ENCODE measurements at regions not wholly inside any gene's neighbourhood (a gene's known extent, or its start where the extent isn't known, plus 50 kb on each side); places are given as distances from the start of the nearest gene placed in this dataset.
A peak's percentile ranks its signal among the peaks of the same experiment; 100 is the strongest.
"Not testable (repeated sequence)": the region's sequence is repeated elsewhere in the genome, so short reads cannot be mapped to it uniquely, and the experiment has no call there.

DNA sequence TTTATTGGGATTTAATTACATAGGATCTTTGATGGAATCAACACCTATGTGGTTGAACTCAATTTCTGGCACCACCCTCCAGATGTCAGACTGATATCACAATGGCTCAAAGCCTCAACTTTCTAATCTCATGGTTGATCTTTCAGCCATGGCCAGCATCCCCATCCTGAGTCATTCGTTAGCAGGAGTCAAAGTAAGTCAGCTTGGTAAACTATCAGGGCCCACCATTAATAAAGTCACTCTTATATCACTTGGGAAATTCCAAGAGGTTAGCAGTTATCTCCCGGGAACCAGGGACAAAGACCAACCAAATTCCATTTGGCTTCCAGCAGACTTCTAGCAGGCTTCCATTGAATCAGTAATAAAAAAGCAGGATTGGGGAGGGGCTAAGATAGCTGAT is 50.7 kb upstream of the TNFSF4 start:
- H3K27me3 ChIP-seq (ENCODE audit: control insufficient read depth in 3 of 3, insufficient read depth in 3 of 3, low read depth in 1 of 3, low read length in 3 of 3), result no peaks in the 10 kb centered on the region
- H2BK120ac ChIP-seq (ENCODE audit: low read depth, low read length), result no peak overlapping the region
- no peak overlapping the region for H3K14ac ChIP-seq (ENCODE audit: low read length)
- H3K4me2 ChIP-seq (ENCODE audit: insufficient read depth, low read length, poor library complexity, severe bottlenecking), result no peak overlapping the region
- peak overlapping the region; percentile 8 for H3K27ac ChIP-seq (replicated peaks; ENCODE audit: low read length)
- no peak overlapping the region for H2BK12ac ChIP-seq (ENCODE audit: low read length)
- DNase-seq (ENCODE audit: low spot score), result no peak
- no peaks in the 10 kb centered on the region for H3K4me1 ChIP-seq (ENCODE audit: control insufficient read depth in 2 of 2, insufficient read depth in 1 of 2, low read depth in 1 of 2, low read length in 2 of 2)
- H3K9ac ChIP-seq (ENCODE audit: low read depth, low read length, poor library complexity), result no peak overlapping the region
- no peaks in the 10 kb centered on the region for H3K9me3 ChIP-seq (replicated peaks in 1 of 2; ENCODE audit: control insufficient read depth in 2 of 2, insufficient read depth in 1 of 2, low read depth in 1 of 2, low read length in 2 of 2)
- no peak overlapping the region for H3K23ac ChIP-seq (ENCODE audit: low read depth, low read length, poor library complexity)
- no peak overlapping the region for H3K4me3 ChIP-seq (ENCODE audit: low read length in 2 of 2)
- no peak overlapping the region for H2AFZ ChIP-seq (ENCODE audit: low read length)
- no peak overlapping the region for H4K91ac ChIP-seq (ENCODE audit: low read depth, low read length, poor library complexity)
- no peak overlapping the region for H2BK5ac ChIP-seq (ENCODE audit: low read length)
- no peak overlapping the region for H2AK5ac ChIP-seq (ENCODE audit: low read depth, low read length)
- no peaks in the 10 kb centered on the region for H3K79me1 ChIP-seq (ENCODE audit: low read depth, low read length)
- H2BK15ac ChIP-seq (ENCODE audit: low read length), result no peak overlapping the region
- H3K18ac ChIP-seq (ENCODE audit: low read length), result no peak overlapping the region
- no peak overlapping the region for H4K8ac ChIP-seq (ENCODE audit: low read depth, low read length)
- no peak overlapping the region for H3K4ac ChIP-seq (ENCODE audit: low read length)
- H3K36me3 ChIP-seq (replicated peaks in 1 of 2; ENCODE audit: control insufficient read depth in 2 of 2, insufficient read depth in 2 of 2, low read length in 2 of 2), result no peaks in the 10 kb centered on the region
- no CpG with 5 or more reads among the region's 2 CpGs for WGBS, 2 donors (ENCODE audit: extremely low coverage in 2 of 2, insufficient read length in 2 of 2, insufficient replicate concordance in 1 of 2)

DNA sequence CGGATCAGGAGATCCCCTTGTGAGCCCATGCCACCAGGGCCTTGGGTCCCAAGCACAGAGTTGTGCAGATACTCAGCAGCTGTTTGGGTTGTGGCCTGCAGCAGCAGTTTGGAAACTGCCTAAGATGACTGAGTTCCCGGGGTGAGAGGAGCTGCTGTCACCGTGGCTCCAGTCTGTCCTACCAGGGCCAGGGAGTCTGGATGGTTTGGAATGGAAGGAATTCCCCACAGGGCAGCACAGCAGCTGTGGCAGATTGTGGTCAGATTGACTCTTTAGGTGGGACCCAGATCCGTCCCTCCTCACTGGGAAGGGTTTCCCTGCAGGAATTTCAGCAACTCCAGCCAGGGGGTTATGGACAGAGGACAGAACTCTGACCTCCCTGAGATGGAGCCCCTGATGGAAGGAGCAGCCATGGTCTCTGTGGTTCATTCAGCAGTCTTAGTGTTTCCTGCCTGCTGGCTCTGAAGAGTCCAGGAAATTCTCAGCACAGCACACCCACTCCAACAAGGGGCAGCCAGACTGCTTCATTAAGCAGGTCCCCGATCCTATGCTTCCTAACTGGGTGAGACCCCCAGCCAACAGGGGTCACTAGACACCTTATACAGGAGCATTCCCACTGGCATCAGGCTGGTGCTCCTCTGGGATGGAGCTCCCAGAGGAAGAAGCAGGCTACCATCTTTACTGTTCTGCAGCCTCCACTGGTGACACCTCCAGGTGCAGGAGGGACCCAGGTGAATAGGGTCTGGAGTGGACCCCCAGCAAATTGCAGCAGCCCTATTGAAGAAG is 51.5 kb upstream of the TNFSF4 start:
- H4K91ac ChIP-seq (ENCODE audit: low read depth, low read length, poor library complexity), result no peak overlapping the region
- no peak overlapping the region for H3K14ac ChIP-seq (ENCODE audit: low read length)
- DNase-seq (ENCODE audit: low spot score), result no peak
- no peak overlapping the region for H3K4me2 ChIP-seq (ENCODE audit: insufficient read depth, low read length, poor library complexity, severe bottlenecking)
- H3K23ac ChIP-seq (ENCODE audit: low read depth, low read length, poor library complexity), result no peak overlapping the region
- H3K36me3 ChIP-seq (replicated peaks in 1 of 2; ENCODE audit: control insufficient read depth in 2 of 2, insufficient read depth in 2 of 2, low read length in 2 of 2), result no peaks in the 10 kb centered on the region
- peak overlapping the region; percentile 8 for H2AK5ac ChIP-seq (ENCODE audit: low read depth, low read length)
- no CpG with 5 or more reads among the region's 5 CpGs for WGBS, 2 donors (ENCODE audit: extremely low coverage in 2 of 2, insufficient read length in 2 of 2, insufficient replicate concordance in 1 of 2)
- no peak overlapping the region for H3K27ac ChIP-seq (replicated peaks; ENCODE audit: low read length)
- H3K18ac ChIP-seq (ENCODE audit: low read length), result peak overlapping the region; percentile 2
- no peaks in the 10 kb centered on the region for H3K4me1 ChIP-seq (ENCODE audit: control insufficient read depth in 2 of 2, insufficient read depth in 1 of 2, low read depth in 1 of 2, low read length in 2 of 2)
- H2BK120ac ChIP-seq (ENCODE audit: low read depth, low read length), result no peak overlapping the region
- no peak overlapping the region for H3K9ac ChIP-seq (ENCODE audit: low read depth, low read length, poor library complexity)
- H3K4ac ChIP-seq (ENCODE audit: low read length), result no peak overlapping the region
- H3K4me3 ChIP-seq (ENCODE audit: low read length in 2 of 2), result no peak overlapping the region
- H3K27me3 ChIP-seq (ENCODE audit: control insufficient read depth in 3 of 3, insufficient read depth in 3 of 3, low read depth in 1 of 3, low read length in 3 of 3), result no peaks in the 10 kb centered on the region
- H3K79me1 ChIP-seq (ENCODE audit: low read depth, low read length), result no peaks in the 10 kb centered on the region
- no peak overlapping the region for H2BK5ac ChIP-seq (ENCODE audit: low read length)
- H4K8ac ChIP-seq (ENCODE audit: low read depth, low read length), result no peak overlapping the region
- no peak overlapping the region for H2BK15ac ChIP-seq (ENCODE audit: low read length)
- no peaks in the 10 kb centered on the region for H3K9me3 ChIP-seq (replicated peaks in 1 of 2; ENCODE audit: control insufficient read depth in 2 of 2, insufficient read depth in 1 of 2, low read depth in 1 of 2, low read length in 2 of 2)
- H2BK12ac ChIP-seq (ENCODE audit: low read length), result no peak overlapping the region
- no peak overlapping the region for H2AFZ ChIP-seq (ENCODE audit: low read length)

DNA sequence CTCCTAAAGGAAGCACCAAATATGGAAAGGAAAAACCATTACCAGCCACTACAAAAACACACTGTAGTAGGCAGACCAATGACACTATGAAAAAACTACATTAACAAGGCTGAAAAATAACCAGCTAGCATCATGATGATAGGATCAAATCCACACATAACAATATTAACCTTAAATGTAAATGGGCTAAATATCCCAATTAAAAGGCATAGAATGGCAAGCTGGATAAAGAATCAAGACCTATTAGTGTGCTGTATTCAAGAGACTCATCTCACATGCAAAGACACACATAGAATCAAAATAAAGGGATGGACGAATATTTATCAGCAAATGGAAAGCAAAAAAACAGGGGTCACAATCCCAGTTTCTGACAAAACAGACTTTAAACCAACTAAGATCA is 53.2 kb upstream of the TNFSF4 start:
- WGBS, 2 donors (ENCODE audit: extremely low coverage in 2 of 2, insufficient read length in 2 of 2, insufficient replicate concordance in 1 of 2), result no CpG with 5 or more reads among the region's 1 CpG
- H2BK5ac ChIP-seq (ENCODE audit: low read length); H3K14ac ChIP-seq (ENCODE audit: low read length); H2AK5ac ChIP-seq (ENCODE audit: low read depth, low read length); H3K79me1 ChIP-seq (ENCODE audit: low read depth, low read length); H4K8ac ChIP-seq (ENCODE audit: low read depth, low read length); H2BK15ac ChIP-seq (ENCODE audit: low read length); H4K91ac ChIP-seq (ENCODE audit: low read depth, low read length, poor library complexity); H2BK12ac ChIP-seq (ENCODE audit: low read length); DNase-seq (ENCODE audit: low spot score); H3K9me3 ChIP-seq (replicated peaks in 1 of 2; ENCODE audit: control insufficient read depth in 2 of 2, insufficient read depth in 1 of 2, low read depth in 1 of 2, low read length in 2 of 2); H3K27me3 ChIP-seq (ENCODE audit: control insufficient read depth in 3 of 3, insufficient read depth in 3 of 3, low read depth in 1 of 3, low read length in 3 of 3); H2AFZ ChIP-seq (ENCODE audit: low read length); H3K4me2 ChIP-seq (ENCODE audit: insufficient read depth, low read length, poor library complexity, severe bottlenecking); H3K4ac ChIP-seq (ENCODE audit: low read length); H3K18ac ChIP-seq (ENCODE audit: low read length); H3K23ac ChIP-seq (ENCODE audit: low read depth, low read length, poor library complexity); H3K4me3 ChIP-seq (ENCODE audit: low read length in 2 of 2); H3K9ac ChIP-seq (ENCODE audit: low read depth, low read length, poor library complexity); H3K4me1 ChIP-seq (ENCODE audit: control insufficient read depth in 2 of 2, insufficient read depth in 1 of 2, low read depth in 1 of 2, low read length in 2 of 2); H3K36me3 ChIP-seq (replicated peaks in 1 of 2; ENCODE audit: control insufficient read depth in 2 of 2, insufficient read depth in 2 of 2, low read length in 2 of 2); H3K27ac ChIP-seq (replicated peaks; ENCODE audit: low read length); H2BK120ac ChIP-seq (ENCODE audit: low read depth, low read length): not testable (repeated sequence)

DNA sequence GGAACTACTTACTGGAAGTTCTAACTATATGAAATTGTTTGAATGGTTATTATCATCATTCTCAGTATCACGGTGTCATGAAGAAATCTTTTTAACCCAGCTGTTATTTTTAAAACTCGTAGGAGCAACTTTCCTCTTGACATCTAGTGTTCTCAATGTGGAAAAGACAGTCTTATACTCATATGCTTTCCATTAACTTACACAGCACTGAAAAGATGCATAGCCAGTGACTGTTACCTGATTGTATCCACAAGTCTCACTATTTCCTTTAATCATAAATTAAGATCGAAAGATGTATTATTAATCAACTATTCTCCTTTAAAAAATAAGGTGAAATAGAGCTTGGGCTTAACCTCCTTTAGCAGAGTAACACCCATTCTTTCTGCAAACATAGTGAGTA is 59.7 kb upstream of the TNFSF4 start:
- H3K36me3 ChIP-seq (replicated peaks in 1 of 2; ENCODE audit: control insufficient read depth in 2 of 2, insufficient read depth in 2 of 2, low read length in 2 of 2), result no peaks in the 10 kb centered on the region
- no peaks in the 10 kb centered on the region for H3K79me1 ChIP-seq (ENCODE audit: low read depth, low read length)
- H2BK5ac ChIP-seq (ENCODE audit: low read length), result no peak overlapping the region
- H2BK15ac ChIP-seq (ENCODE audit: low read length), result no peak overlapping the region
- H3K18ac ChIP-seq (ENCODE audit: low read length), result no peak overlapping the region
- H3K9ac ChIP-seq (ENCODE audit: low read depth, low read length, poor library complexity), result no peak overlapping the region
- no peaks in the 10 kb centered on the region for H3K9me3 ChIP-seq (replicated peaks in 1 of 2; ENCODE audit: control insufficient read depth in 2 of 2, insufficient read depth in 1 of 2, low read depth in 1 of 2, low read length in 2 of 2)
- H2BK120ac ChIP-seq (ENCODE audit: low read depth, low read length), result no peak overlapping the region
- H3K4me2 ChIP-seq (ENCODE audit: insufficient read depth, low read length, poor library complexity, severe bottlenecking), result no peak overlapping the region
- H4K91ac ChIP-seq (ENCODE audit: low read depth, low read length, poor library complexity), result no peak overlapping the region
- no peak for DNase-seq (ENCODE audit: low spot score)
- no peak overlapping the region for H3K14ac ChIP-seq (ENCODE audit: low read length)
- no peak overlapping the region for H2BK12ac ChIP-seq (ENCODE audit: low read length)
- H3K4me1 ChIP-seq (ENCODE audit: control insufficient read depth in 2 of 2, insufficient read depth in 1 of 2, low read depth in 1 of 2, low read length in 2 of 2), result no peaks in the 10 kb centered on the region
- H2AK5ac ChIP-seq (ENCODE audit: low read depth, low read length), result no peak overlapping the region
- H4K8ac ChIP-seq (ENCODE audit: low read depth, low read length), result no peak overlapping the region
- no peak overlapping the region for H3K23ac ChIP-seq (ENCODE audit: low read depth, low read length, poor library complexity)
- H3K27ac ChIP-seq (replicated peaks; ENCODE audit: low read length), result no peak overlapping the region
- no peak overlapping the region for H3K4me3 ChIP-seq (ENCODE audit: low read length in 2 of 2)
- H3K27me3 ChIP-seq (ENCODE audit: control insufficient read depth in 3 of 3, insufficient read depth in 3 of 3, low read depth in 1 of 3, low read length in 3 of 3), result no peaks in the 10 kb centered on the region
- WGBS, 2 donors (ENCODE audit: extremely low coverage in 2 of 2, insufficient read length in 2 of 2, insufficient replicate concordance in 1 of 2), result no CpG with 5 or more reads among the region's 3 CpGs
- no peak overlapping the region for H2AFZ ChIP-seq (ENCODE audit: low read length)
- no peak overlapping the region for H3K4ac ChIP-seq (ENCODE audit: low read length)

Data from neuronal stem cell (in vitro differentiated cells).